ENCODE measurements at regions not wholly inside any gene's neighbourhood (a gene's known extent, or its start where the extent isn't known, plus 50 kb on each side); places are given as distances from the start of the nearest gene placed in this dataset.

- H3K36me3 ChIP-seq, result no peaks in the 10 kb centered on the region
- no peaks in the 10 kb centered on the region for H3K27me3 ChIP-seq (replicated peaks in 1 of 7)
- no peak for TF ChIP-seq POLR2AphosphoS5 (IDR thresholded peaks at IDR 0.05)
- TF ChIP-seq CTCF (IDR thresholded peaks at IDR 0.05 in 8 of 11, conservative IDR thresholded peaks at IDR 0.05 in 3 of 11), result no peak
- TF ChIP-seq POLR2A (IDR thresholded peaks at IDR 0.05), result no peak
- DNase-seq, result no peak
- no peak overlapping the region for H3K4me3 ChIP-seq
- H3K9me3 ChIP-seq, result no peaks in the 10 kb centered on the region
- H3K27ac ChIP-seq, result no peak overlapping the region
- WGBS, 5 donors, result 67 to 95% (median 85%) methylated on average over 1 of the region's 1 CpG
- H3K4me1 ChIP-seq, result no peaks in the 10 kb centered on the region
- intact Hi-C loops (cut with DNase I; ENCODE audit: low total_unique reads), result no loop called here
These were observed 2211.9 kb upstream of the TENM3 start for GRCh38 chr4:180031330-180031729.

GRCh38 chr4:180041576-180041975 lies 2201.6 kb upstream of the TENM3 start:
- TF ChIP-seq CTCF (IDR thresholded peaks at IDR 0.05 in 8 of 11, conservative IDR thresholded peaks at IDR 0.05 in 3 of 11) (no peak), POLR2AphosphoS5 (IDR thresholded peaks at IDR 0.05) (no peak), POLR2A (IDR thresholded peaks at IDR 0.05) (no peak)
- peaks cover 0 to 4% (median 0%) of the 10 kb centered on the region in 8 donors for H3K9me3 ChIP-seq
- no peaks in the 10 kb centered on the region for H3K4me1 ChIP-seq
- intact Hi-C loops (cut with DNase I; ENCODE audit: low total_unique reads), result no loop called here
- no peak overlapping the region for H3K27ac ChIP-seq
- no peak for DNase-seq
- H3K4me3 ChIP-seq, result no peak overlapping the region
- no peaks in the 10 kb centered on the region for H3K27me3 ChIP-seq (replicated peaks in 1 of 7)
- 66 to 89% (median 78%) methylated on average over 1 of the region's 1 CpG for WGBS, 5 donors
- no peaks in the 10 kb centered on the region for H3K36me3 ChIP-seq

- Histone ChIP-seq H3K9me3 (no peaks in the 10 kb centered on the region), H3K4me1 (peaks cover 0 to 5% (median 2%) of the 10 kb centered on the region in 6 donors), H3K36me3 (no peaks in the 10 kb centered on the region), H3K27ac (no peak overlapping the region), H3K4me3 (no peak overlapping the region), H3K27me3 (replicated peaks in 1 of 7) (peaks cover 0 to 23% (median 10%) of the 10 kb centered on the region in 7 donors)
- WGBS, 5 donors, result 55 to 74% (median 62%) methylated on average over 7 of the region's 7 CpGs
- intact Hi-C loops (cut with DNase I; ENCODE audit: low total_unique reads), result no loop called here
- DNase-seq, result no peak
- TF ChIP-seq POLR2AphosphoS5 (IDR thresholded peaks at IDR 0.05) (no peak), POLR2A (IDR thresholded peaks at IDR 0.05) (no peak), CTCF (IDR thresholded peaks at IDR 0.05 in 8 of 11, conservative IDR thresholded peaks at IDR 0.05 in 3 of 11) (no peak)
These were observed 2190.6 kb upstream of the TENM3 start for GRCh38 chr4:180052629-180053028.

GRCh38 chr4:180054291-180054690 lies 2188.9 kb upstream of the TENM3 start:
- intact Hi-C loops (cut with DNase I; ENCODE audit: low total_unique reads), result no loop called here
- H3K27ac ChIP-seq, result no peak overlapping the region
- no peak for TF ChIP-seq POLR2AphosphoS5 (IDR thresholded peaks at IDR 0.05)
- TF ChIP-seq CTCF (IDR thresholded peaks at IDR 0.05 in 8 of 11, conservative IDR thresholded peaks at IDR 0.05 in 3 of 11), result no peak
- TF ChIP-seq POLR2A (IDR thresholded peaks at IDR 0.05), result no peak
- H3K36me3 ChIP-seq, result no peaks in the 10 kb centered on the region
- peaks cover 0 to 39% (median 27%) of the 10 kb centered on the region in 7 donors for H3K27me3 ChIP-seq (replicated peaks in 1 of 7)
- DNase-seq, result no peak
- H3K9me3 ChIP-seq, result no peaks in the 10 kb centered on the region
- WGBS, 5 donors, result 57 to 67% (median 64%) methylated on average over 4 of the region's 4 CpGs
- peaks cover 0 to 20% (median 14%) of the 10 kb centered on the region in 6 donors for H3K4me1 ChIP-seq
- no peak overlapping the region for H3K4me3 ChIP-seq
